Epithelial cell of proximal tubule (primary cell): ENCODE measurements at regions not wholly inside any gene's neighbourhood (a gene's known extent, or its start where the extent isn't known, plus 50 kb on each side); places are given as distances from the start of the nearest gene placed in this dataset.
A peak's percentile ranks its signal among the peaks of the same experiment; 100 is the strongest.

Source experiments
- DNase-seq: peaks from one replicate; pipeline ENCODE4 v3.0.0-alpha.2; 2011; ENCODE audit warnings: low read depth
- H3K4me3 ChIP-seq: 2 replicates; pipeline ENCODE4 v1.5.1; 2011; ENCODE audit warnings: low read depth, mild to moderate bottlenecking, low read length
- CTCF ChIP-seq: conservative IDR thresholded peaks from 2 replicates; pipeline ENCODE4 v1.5.1; 2012; ENCODE audit warnings: low read depth, mild to moderate bottlenecking, low read length

GRCh38 chr11:92387859-92388258, 163.2 kb downstream of the FAT3 start:
- TF ChIP-seq CTCF: no peak
- DNase-seq: no peak
- H3K4me3 ChIP-seq: no peak overlapping the region

- no peak for DNase-seq
- H3K4me3 ChIP-seq: no peak overlapping the region
- peak; percentile 35 for TF ChIP-seq CTCF
These were observed 163.8 kb downstream of the FAT3 start for GRCh38 chr11:92388380-92388779.

- H3K4me3 ChIP-seq: no peak overlapping the region
- DNase-seq: no peak
- no peak for TF ChIP-seq CTCF
These were observed 166.2 kb downstream of the FAT3 start for GRCh38 chr11:92390783-92391182.

- no peak for DNase-seq
- TF ChIP-seq CTCF: no peak
- H3K4me3 ChIP-seq: no peak overlapping the region
These were observed 166.7 kb downstream of the FAT3 start for GRCh38 chr11:92391364-92391763.

GRCh38 chr11:92391808-92392207, 167.2 kb downstream of the FAT3 start:
- TF ChIP-seq CTCF: no peak
- no peak for DNase-seq
- no peak overlapping the region for H3K4me3 ChIP-seq

- no peak for DNase-seq
- TF ChIP-seq CTCF: no peak
- no peak overlapping the region for H3K4me3 ChIP-seq
These were observed 168.6 kb downstream of the FAT3 start for GRCh38 chr11:92393218-92393617.

- no peak for DNase-seq
- H3K4me3 ChIP-seq: no peak overlapping the region
- no peak for TF ChIP-seq CTCF
These were observed 171.5 kb downstream of the FAT3 start for GRCh38 chr11:92396133-92396532.
